SK-N-SH treated with all-trans-retinoic acid at 6 μM for 48 hours (cell line): ENCODE measurements at regions not wholly inside any gene's neighbourhood (a gene's known extent, or its start where the extent isn't known, plus 50 kb on each side); places are given as distances from the start of the nearest gene placed in this dataset.

ENCODE experiments used
- ARNTL ChIP-seq: fragments of 450-650 bp; formaldehyde crosslinking; IDR thresholded peaks from 2 replicates; pipeline ENCODE4 v1.5.0; 2020; ENCODE audit warnings: low read depth, mild to moderate bottlenecking, moderate library complexity, borderline replicate concordance
- CREB5 ChIP-seq: fragments of 250-450 bp; sonication (Bioruptor Pico); IDR thresholded peaks from 2 replicates; pipeline ENCODE4 v1.5.1; 2020; ENCODE audit warnings: low read depth, mild to moderate bottlenecking, moderate library complexity
- CSRNP3 ChIP-seq: fragments of 250-450 bp; sonication (Bioruptor Pico); IDR thresholded peaks from 2 replicates; pipeline ENCODE4 v1.5.1; 2021; ENCODE audit warnings: mild to moderate bottlenecking, moderate library complexity
- ISL1 ChIP-seq: fragments of 250-450 bp; sonication (Bioruptor Pico); IDR thresholded peaks from 2 replicates; pipeline ENCODE4 v2.1.2; 2022; ENCODE audit warnings: mild to moderate bottlenecking, moderate library complexity
- OSR1 ChIP-seq: fragments of 250-450 bp; sonication (Bioruptor Pico); IDR thresholded peaks from 2 replicates; pipeline ENCODE4 v1.8.0; 2022; ENCODE audit warnings: moderate library complexity, mild to moderate bottlenecking, inconsistent platforms
- PATZ1 ChIP-seq: fragments of 250-450 bp; sonication (Bioruptor Pico); IDR thresholded peaks from 2 replicates; pipeline ENCODE4 v1.8.0; 2020; ENCODE audit warnings: mild to moderate bottlenecking, moderate library complexity, borderline replicate concordance
- PPARA ChIP-seq: fragments of 250-450 bp; sonication (Bioruptor Pico); IDR thresholded peaks from 2 replicates; pipeline ENCODE4 v1.5.0; 2020; ENCODE audit warnings: mild to moderate bottlenecking, borderline replicate concordance
- SNAI2 ChIP-seq: fragments of 250-450 bp; sonication (Bioruptor Pico); IDR thresholded peaks from 2 replicates; pipeline ENCODE4 v1.5.0; 2020; ENCODE audit warnings: mild to moderate bottlenecking, moderate library complexity
- TOX ChIP-seq: fragments of 250-450 bp; sonication (Bioruptor Pico); IDR thresholded peaks from 2 replicates; pipeline ENCODE4 v1.8.0; 2021; ENCODE audit warnings: mild to moderate bottlenecking, moderate library complexity, borderline replicate concordance
- ZC3H10 ChIP-seq: fragments of 250-450 bp; sonication (Bioruptor Pico); IDR thresholded peaks from 2 replicates; pipeline ENCODE4 v1.5.1; 2021; ENCODE audit warnings: mild to moderate bottlenecking, moderate library complexity
- ZFP3 ChIP-seq: fragments of 250-450 bp; sonication (Bioruptor Pico); IDR thresholded peaks from 2 replicates; pipeline ENCODE4 v1.5.0; 2020; ENCODE audit warnings: mild to moderate bottlenecking, moderate library complexity
- ZFP30 ChIP-seq: fragments of 450-650 bp; formaldehyde crosslinking; IDR thresholded peaks from 2 replicates; pipeline ENCODE4 v1.5.0; 2022; ENCODE audit warnings: mild to moderate bottlenecking, moderate library complexity
- ZNF8 ChIP-seq: fragments of 450-650 bp; formaldehyde crosslinking; IDR thresholded peaks from 2 replicates; pipeline ENCODE4 v1.5.0; 2020; ENCODE audit warnings: mild to moderate bottlenecking, moderate library complexity

- TF ChIP-seq PPARA (CRISPR knock-in tag) (no peak), PATZ1 (no peak), CREB5 (no peak), TOX (CRISPR knock-in tag) (no peak), CSRNP3 (CRISPR knock-in tag) (no peak), ZFP30 (CRISPR knock-in tag) (no peak), ARNTL (no peak), ZFP3 (CRISPR knock-in tag) (no peak), SNAI2 (CRISPR knock-in tag) (no peak), ZC3H10 (CRISPR knock-in tag) (no peak), OSR1 (CRISPR knock-in tag) (no peak), ZNF8 (CRISPR knock-in tag) (no peak), ISL1 (CRISPR knock-in tag) (no peak)
Measured at GRCh38 chr2:14157816-14158215, 474.7 kb upstream of the LRATD1 start.
